ENCODE measurements at regions not wholly inside any gene's neighbourhood (a gene's known extent, or its start where the extent isn't known, plus 50 kb on each side); places are given as distances from the start of the nearest gene placed in this dataset.
"Not testable (repeated sequence)": the region's sequence is repeated elsewhere in the genome, so short reads cannot be mapped to it uniquely, and the experiment has no call there.

DNA sequence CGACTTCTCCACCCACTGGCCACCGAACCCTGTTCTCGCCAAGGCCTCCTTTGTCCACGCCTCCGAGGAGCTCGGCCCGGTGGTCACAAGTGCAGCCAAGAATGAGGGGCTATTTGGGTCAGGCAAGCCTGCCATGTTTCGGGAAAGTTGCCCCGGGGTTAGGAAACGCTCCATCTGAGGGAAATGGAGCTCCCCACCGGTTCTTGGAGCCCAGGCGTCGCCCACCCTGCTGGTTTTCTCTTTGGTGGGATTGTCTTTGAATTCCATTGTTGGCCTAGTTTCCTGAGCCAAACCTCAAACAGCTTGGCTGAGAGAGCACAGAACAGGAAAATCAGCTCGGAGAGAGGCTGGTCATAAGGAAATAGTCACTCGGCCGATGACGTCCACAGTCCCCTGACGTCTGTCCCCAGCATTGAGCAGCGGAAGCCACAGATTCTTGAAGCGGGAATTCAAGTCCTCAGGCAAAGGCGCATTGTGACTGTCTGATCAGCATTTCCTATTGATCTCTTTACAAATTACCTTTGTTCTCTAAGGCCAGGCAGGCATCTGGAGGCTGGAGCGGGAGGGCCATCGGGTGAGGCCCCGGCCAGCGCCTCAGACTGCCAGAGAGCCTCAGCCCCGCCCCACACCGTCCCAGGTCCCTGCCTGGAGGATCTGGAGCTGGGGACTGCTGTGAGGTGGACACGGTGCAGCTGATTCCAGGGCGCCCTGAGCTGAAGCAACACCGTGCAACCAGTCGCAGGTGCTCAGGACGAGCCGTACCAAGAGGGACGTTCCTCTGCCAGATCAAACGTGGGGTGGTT is 138.6 kb downstream of the DLL1 start:
- DNase-seq (ENCODE audit: extremely low spot score, insufficient read length, low read depth) (no peak), FAIRE-seq (no peak)

DNA sequence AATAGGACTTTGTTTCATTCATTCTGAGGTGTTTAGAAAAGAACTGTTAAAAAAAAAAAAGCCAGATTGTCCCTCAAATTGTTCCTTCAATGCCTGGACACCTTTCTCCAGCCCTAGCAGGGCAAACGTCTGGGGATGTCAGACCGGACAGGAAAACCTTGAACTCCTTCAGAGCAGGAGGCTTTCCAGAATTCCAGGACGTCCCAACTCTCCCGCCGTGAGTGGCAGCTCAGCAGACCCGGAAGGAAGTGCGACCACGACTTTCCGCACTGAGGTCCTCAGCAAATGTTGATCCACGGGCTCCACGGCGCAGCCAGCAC is 139.1 kb downstream of the DLL1 start:
- FAIRE-seq (no peak), DNase-seq (ENCODE audit: extremely low spot score, insufficient read length, low read depth) (no peak)

DNA sequence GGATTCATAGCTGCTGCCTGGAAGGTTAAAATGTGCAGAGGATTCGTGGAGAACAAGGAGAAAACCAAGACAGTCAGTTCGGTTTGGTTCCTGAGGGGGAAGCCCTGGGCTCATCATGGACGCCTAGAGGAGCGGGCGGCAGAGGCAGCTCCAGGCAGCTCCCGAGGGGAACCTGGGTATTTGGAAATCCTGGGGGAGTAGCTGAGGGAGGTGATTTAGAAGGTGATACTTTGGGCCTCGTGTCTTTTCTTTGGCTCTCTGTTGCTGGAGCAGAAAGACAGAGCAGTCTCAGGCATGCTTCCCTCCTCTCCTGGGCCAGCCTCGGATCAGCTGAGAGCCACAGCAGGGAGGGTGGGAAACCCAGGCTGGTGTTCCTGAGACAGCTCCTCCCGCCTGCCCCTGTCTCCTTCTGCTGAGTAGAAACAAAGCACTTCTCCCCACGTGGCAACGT is 139.5 kb downstream of the DLL1 start:
- DNase-seq (ENCODE audit: extremely low spot score, insufficient read length, low read depth) (no peak), FAIRE-seq (no peak)

DNA sequence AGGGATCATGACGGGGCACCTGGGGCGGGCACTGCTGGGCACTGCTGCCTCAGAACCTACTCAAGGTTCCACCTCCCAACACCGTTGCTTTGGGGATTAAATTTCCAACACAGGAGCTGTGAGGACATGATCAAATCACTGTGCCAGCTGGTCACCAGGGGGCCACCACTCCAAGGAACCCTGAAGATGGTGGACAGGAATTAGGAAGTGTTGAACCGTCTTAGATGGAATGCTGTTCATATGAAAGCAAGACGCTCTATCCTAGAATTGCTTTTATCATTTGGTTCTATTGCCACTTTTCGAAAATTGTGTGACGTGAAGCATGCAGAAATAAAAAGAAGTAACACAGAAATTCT is 140.3 kb downstream of the DLL1 start:
- FAIRE-seq (no peak), DNase-seq (ENCODE audit: extremely low spot score, insufficient read length, low read depth) (no peak)

DNA sequence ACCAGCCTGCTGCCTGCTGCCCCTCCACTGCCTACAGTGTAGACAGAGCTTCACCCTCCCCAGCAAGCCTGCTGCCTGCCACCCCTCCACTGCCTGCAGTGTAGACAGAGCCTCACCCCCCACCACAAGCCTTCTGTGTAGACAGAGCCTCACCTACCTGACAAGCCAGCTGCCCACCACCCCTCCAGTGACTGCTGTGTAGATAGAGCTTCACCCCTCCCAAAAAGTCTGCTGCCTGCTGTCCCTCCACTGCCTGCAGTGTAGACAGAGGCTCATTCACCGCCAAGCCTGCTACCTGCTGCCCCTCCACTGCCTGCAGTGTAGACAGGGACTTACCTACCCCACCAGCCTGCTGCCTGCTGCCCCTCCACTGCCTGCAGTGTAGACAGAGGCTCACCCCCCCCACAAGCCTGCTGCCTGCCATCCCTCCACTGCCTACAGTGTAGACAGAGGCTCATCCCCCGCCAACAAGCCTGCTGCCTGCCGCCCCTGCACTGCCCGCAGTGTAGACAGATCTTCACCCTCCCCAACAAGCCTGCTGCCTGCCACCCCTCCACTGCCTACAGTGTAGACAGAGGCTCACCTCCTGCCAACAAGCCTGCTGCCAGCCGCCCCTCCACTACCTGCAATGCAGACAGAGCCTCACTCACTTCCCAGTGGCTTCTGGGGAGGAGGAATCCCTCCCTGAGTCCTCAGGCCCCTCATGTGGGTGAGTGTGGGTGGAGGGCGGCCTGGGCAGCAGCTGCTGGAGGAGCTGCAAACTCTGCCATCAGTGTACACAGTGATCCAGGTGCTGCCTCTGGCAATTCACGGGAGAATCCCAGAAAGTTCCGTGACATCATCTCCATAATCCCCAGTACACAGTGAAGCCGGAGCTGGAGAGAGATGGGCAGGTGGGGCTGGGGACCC is 140.9 kb downstream of the DLL1 start:
- no peak for DNase-seq (ENCODE audit: extremely low spot score, insufficient read length, low read depth)
- no peak for FAIRE-seq

DNA sequence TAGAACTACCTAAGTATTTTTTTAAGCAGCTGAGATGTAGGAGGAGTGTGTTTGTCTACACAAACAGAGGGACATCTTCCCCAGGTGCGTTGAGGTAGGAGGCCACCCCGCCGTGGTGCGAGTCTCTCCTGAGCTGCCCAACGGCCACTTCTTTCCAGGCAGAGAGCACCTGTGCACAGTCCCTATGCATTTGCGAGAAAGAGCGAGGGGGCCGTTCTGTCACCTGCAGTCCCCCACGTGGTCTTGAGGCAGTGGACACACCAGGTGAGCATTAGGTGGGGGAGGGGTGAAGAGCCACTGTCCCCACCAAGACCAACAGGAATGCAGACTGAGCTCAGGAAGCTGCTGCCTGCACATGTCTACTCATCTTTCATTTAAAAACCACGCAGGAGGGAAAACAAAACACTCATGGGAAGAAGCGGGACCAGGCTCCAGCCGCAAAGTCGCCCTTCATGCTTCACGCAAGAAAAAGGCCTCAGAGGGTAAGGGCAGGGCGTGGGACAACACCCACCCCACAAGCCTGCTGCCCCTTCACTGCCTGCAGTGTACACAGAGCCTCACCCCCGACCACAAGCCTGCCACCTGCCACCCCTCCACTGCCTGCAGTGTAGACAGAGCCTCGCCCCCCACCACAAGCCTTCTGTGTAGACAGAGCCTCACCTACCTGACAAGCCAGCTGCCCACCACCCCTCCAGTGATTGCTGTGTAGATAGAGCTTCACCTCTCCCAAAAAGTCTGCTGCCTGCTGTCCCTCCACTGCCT is 142.0 kb downstream of the DLL1 start:
- DNase-seq (ENCODE audit: extremely low spot score, insufficient read length, low read depth) (no peak), FAIRE-seq (no peak)

DNA sequence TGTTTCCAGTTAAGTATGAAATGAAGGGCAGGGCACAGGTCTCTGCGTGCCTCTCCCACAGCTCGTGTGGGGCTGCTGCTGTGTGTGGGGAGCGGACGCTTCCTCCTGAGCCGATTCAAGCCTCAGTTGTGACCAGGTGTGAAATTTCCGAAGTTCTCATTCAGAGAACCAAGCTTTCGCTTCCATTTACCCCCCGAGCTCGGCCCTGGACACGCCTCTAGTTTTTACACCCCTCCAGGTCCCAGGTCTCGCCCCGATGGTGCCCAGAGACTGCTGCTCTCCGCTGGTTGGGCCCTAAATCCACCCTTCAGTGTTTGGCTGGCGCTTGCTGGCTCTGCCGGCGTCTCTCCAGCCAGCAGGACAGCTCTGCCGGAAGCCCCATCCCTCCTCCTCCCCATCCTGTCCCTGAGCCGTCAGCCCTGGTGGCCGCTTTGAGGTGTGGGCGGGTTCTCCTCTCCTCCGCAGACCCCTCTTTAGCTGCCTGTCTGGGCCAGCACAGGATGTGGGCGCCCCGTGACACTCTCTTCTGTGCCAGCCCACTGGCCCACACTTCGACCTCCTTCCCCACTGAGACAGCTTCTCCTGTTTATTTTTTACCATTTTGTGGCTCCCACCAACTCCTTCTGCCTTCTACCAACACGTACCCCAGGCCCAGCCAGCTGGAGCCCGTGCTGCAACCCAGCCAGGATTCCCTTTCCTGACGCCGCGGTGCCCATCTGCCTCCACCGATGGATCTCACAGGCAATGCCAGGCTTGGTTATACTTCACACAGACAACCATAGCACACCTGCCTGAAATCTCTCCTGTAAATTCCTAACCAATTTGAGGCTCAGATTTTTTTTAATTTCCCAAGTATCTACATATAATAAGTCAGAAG is 142.8 kb downstream of the DLL1 start:
- DNase-seq (ENCODE audit: extremely low spot score, insufficient read length, low read depth), result peak; percentile 8
- peak; percentile 26 for FAIRE-seq

DNA sequence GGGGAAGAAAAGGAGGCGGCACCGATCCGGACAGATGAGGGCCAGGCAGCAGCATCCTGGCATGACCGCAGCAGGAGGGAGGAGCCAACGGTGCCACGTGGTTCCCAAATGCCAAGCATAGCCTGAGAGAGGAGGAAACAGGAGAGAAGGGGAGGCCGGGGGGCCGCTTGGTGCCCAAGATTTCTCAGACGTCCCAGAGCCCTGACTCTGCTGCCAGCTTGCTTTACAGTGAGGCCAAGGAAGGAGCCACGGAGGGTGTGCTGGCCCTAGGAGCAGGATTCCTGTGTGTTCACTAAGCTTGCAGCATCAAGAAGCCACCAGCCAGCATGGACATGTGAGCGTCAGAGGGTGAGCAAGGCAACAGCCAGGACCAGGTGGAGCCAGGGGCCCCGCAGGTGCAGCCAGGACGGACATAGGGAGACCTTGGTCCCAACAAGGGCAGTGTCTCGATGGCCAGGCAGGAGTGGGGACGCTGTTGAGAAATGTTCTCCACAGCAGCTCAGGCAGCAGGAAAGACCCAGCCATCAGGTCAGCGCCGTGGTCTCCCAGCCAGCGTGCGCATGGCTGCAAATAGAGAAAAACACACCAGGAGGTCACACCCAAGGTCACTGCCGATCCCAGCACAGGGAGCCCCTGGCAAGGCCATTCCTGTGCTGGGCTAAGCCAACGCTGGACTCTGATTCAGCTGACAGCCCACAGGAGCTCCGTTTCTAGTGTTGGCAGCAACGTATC is 143.7 kb downstream of the DLL1 start:
- DNase-seq (ENCODE audit: extremely low spot score, insufficient read length, low read depth), result no peak

DNA sequence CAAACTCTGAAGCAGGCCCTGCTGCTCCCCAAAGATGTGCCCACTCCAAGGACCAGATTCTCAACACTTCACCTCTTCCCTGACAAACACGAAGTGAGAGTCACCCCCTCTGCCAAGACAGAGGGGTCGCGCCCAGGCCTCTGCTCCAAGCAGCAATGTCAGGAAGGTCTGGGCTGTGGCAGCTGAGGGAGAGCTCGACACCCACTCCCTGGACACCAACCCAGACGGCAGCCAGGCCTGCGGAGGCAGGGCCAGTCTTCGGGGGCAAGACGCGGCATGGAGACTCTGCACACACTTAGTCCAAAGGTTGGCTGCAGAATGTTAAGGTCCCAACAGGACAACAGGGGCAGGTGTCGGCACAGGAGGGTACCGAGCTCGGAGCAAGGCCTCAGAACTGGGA is 144.2 kb downstream of the DLL1 start:
- DNase-seq (ENCODE audit: extremely low spot score, insufficient read length, low read depth), result no peak
- no peak for FAIRE-seq

More for the DNA sequence above, 143.7 kb downstream of the DLL1 start:
- no peak for FAIRE-seq

DNA sequence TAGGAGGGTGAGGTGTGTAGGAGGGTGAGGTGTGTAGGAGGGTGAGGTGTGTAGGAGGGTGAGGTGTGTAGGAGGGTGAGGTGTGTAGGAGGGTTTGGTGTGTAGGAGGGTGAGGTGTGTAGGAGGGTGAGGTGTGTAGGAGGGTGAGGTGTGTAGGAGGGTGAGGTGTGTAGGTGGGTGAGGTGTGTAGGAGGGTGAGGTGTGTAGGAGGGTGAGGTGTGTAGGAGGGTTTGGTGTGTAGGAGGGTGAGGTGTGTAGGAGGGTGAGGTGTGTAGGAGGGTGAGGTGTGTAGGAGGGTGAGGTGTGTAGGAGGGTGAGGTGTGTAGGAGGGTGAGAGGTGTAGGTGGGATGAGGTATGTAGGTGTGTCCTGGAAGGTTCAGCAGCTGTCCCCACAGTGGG is 144.7 kb downstream of the DLL1 start:
- not testable (repeated sequence) for FAIRE-seq; DNase-seq (ENCODE audit: extremely low spot score, insufficient read length, low read depth)

DNA sequence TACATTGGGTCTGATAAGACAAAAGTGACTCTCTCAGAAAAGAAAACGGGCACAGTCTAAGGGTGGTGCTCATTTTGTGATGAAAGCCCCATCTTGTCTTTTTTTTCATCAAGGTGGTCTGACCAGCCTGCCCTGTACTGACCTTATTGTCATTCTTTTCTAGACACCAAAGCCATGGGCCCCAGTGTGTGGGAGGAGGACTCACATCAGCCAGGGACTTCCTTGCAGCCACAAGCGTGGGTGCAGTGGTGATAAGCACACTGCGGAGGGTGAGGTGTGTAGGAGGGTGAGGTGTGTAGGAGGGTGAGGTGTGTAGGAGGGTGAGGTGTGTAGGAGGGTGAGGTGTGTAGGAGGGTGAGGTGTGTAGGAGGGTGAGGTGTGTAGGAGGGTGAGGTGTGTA is 145.2 kb downstream of the DLL1 start:
- FAIRE-seq; DNase-seq (ENCODE audit: extremely low spot score, insufficient read length, low read depth): not testable (repeated sequence)

DNA sequence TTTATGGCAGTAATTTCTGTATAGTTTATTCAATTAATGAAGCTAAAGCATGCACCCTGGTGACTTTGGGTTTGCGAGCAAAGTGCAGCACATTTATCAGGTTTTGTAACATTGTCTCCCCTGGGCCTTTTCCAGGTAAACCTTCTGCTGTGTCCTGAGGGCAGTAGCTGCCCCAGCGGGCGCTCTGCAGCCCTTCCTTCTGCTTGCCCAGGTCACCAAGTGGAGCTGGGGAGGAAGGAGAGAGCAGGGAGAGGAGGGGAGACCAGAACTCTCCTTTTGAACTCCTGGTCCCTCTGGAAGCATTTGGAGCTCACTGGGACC is 145.6 kb downstream of the DLL1 start:
- no peak for FAIRE-seq
- DNase-seq (ENCODE audit: extremely low spot score, insufficient read length, low read depth), result no peak

DNA sequence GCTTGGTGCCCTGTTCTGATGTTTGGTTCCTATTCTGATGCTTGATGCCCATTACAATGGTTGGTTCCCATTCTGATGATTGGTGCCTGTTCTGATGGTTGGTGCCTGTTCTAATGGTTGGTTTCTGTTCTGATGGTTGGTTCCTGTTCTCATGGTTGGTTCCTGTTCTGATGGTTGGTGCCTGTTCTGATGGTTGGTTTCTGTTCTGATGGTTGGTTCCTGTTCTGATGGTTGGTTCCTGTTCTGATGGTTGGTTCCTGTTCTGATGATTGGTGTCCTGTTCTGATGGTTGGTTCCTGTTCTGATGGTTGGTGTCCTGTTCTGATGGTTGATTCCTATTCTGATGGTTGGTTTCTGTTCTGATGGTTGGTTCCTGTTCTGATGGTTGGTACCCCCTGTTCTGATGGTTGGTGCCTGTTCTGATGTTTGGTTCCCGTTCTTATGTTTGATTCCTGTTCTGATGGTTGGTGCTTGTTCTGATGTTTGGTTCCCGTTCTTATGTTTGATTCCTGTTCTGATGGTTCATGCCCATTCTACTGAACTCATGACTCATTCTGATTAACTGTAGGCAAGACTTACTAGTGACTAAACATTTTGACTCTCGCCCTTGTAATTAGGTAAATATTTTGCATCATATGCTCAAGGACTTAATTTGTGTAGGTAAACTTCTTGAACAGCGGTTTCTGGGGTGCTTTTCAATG is 146.2 kb downstream of the DLL1 start:
- peak; percentile 57 for FAIRE-seq

DNA sequence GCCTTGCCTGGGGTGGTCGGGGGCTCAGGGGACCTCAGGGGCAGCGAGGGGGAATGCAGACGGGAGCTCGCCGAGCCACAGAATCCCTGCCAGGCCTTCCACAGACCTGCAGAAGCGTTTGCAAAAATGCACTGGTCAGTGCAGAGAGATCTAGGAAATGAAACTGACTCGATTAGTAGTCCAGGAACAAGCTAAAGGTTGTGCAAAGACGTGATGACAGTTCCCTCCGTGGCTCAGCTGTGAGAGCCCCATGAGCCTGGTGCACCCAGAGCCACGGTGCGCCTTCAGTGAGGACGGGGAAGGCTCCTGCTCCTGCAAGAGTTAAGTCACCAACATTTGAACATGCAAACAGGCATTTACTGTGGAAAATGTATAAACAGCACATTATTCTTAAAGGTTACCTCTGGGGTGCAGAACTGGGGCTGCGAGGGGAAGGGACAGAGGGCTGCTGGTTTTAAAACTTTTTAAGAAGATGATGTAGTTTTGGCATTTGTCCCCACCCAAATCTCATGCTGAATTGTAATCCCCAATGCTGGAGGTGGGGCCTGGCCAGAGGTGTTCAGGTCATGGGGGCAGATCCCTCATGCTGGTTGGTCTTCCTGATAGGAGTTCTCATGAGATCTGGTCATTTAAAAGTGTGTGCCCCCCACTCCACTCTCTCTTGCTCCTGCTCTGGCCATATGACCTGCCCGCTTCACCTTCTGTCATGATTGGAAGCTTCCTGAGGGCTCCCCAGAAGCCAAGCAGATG is 147.3 kb downstream of the DLL1 start:
- no peak for DNase-seq (ENCODE audit: extremely low spot score, insufficient read length, low read depth)
- FAIRE-seq, result no peak

More for the DNA sequence above, 146.2 kb downstream of the DLL1 start:
- DNase-seq (ENCODE audit: extremely low spot score, insufficient read length, low read depth), result no peak

DNA sequence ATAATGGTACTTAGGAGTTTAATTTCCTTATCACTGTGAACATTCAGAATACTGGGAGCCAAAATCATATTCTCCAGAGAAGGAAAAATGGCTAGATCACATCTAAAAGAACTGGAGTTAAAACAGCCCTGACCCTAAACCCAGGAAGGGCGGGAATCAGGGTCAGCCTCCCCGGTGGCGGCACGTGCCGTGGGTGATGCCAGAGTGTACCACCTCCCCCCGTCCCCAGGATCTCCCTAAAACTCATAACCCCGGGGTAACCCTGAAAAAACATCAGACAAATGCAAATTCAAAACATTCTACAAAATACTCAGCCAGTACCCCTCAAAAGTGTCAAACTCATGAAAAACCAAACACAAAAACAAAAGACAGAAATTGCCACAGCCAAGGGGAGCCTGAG is 148.3 kb downstream of the DLL1 start:
- no peak for DNase-seq (ENCODE audit: extremely low spot score, insufficient read length, low read depth)
- FAIRE-seq, result no peak

DNA sequence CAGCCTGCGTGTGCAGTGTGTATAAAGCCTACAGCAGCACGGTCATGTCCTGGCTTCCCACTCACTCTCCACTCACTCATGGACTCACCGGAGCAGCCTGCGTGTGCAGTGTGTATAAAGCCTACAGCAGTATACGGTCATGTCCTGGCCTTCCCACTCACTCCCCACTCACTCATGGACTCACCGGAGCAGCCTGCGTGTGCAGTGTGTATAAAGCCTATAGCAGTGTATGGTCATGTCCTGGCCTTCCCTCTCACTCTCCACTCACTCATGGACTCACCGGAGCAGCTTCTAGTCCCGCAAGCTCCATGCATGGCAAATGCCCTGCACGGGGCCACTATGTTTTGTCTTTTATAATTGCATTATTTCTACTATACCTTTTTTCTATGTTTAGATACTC is 149.8 kb downstream of the DLL1 start:
- not testable (repeated sequence) for FAIRE-seq; DNase-seq (ENCODE audit: extremely low spot score, insufficient read length, low read depth)

DNA sequence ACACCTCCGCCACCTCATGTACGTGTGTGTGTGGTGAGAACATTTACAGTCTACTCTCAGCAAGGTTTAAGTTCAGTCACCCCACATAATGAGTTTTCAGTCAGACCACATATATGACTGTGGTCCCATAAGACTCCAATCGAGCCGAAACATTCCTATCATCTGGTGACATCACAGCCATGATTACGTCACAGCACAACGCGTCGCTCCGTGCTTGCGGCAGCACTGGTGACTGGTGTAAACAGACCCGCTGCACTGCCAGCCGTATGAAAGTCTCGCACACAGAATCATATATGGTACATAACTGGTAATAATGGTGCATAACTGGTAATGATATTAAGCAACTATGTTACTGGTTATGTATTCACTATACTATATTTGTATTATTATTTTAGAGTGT is 150.7 kb downstream of the DLL1 start:
- DNase-seq (ENCODE audit: extremely low spot score, insufficient read length, low read depth) (no peak), FAIRE-seq (no peak)

DNA sequence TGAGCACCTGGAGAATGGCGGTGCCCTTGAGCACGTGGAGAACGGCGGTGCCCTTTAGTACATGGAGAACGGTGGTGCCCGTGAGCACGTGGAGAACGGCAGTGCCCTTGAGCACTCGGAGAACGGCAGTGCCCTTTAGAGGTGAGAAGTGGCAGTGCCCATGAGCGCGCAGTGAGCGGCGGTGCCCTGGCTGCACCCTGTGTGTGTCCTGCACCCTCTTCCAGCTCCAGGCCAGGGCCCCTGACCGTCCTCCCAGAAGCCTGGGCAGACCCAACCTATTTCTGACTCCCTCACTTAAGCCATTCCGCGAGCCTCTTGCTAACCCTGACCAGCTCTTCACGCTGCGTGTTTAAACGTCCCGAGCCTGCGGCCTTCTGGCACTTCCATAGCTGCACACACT is 151.3 kb downstream of the DLL1 start:
- FAIRE-seq (no peak), DNase-seq (ENCODE audit: extremely low spot score, insufficient read length, low read depth) (no peak)
